Neural progenitor cell (in vitro differentiated cells): ENCODE measurements at regions not wholly inside any gene's neighbourhood (a gene's known extent, or its start where the extent isn't known, plus 50 kb on each side); places are given as distances from the start of the nearest gene placed in this dataset.

ENCODE experiments used
- EZH2 ChIP-seq: fragments of 200-600 bp; sonication (generic); IDR thresholded peaks from 2 replicates; pipeline ENCODE4 v1.6.1; 2017; ENCODE audit warnings: antibody characterized with exemption, mild to moderate bottlenecking, moderate library complexity
- EZH2phosphoT487 ChIP-seq: fragments of 200-600 bp; sonication (generic); IDR thresholded peaks from 2 replicates; pipeline ENCODE4 v1.6.1; 2017; ENCODE audit warnings: antibody characterized with exemption
- TF ChIP-seq, protein P1 (sequence below): fragments of 200-600 bp; sonication (generic); IDR thresholded peaks from 2 replicates; pipeline ENCODE4 v1.5.1; 2017; ENCODE audit warnings: antibody characterized with exemption, mild to moderate bottlenecking

DNA sequence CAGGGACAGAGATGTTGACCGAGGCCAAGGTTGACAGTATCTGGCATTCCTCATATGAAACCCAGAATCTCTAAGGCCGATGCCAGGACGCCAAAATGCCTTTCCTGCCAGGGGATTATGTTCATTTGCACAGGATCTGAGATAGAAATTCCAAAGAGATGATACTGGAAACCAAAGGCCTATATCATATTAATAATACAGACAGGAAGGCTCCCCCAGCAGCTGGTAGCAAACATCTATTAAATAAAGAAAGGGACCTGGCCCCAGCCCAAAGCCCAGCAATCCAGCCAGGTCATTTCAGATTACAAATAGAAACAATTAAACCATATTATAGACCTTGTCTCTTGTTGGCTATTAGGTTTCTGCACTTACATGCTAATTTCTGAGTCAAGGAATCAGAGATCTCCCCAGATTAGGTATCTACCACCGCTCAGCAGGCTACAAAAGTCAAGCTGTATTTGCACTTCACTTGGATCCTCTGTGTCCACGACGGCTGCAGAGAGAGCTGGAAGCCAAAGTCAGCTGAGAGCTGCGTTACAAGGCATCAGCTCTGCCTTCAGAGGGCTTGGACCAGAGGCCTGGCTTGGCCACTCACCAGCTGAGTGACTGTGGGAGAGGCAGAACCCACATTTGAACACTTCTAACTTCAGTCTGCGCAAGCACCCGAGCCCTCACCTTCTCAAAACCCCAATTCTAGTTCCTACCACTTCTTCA, 269.3 kb upstream of the SIX2 start:
- TF ChIP-seq, protein P1, sequence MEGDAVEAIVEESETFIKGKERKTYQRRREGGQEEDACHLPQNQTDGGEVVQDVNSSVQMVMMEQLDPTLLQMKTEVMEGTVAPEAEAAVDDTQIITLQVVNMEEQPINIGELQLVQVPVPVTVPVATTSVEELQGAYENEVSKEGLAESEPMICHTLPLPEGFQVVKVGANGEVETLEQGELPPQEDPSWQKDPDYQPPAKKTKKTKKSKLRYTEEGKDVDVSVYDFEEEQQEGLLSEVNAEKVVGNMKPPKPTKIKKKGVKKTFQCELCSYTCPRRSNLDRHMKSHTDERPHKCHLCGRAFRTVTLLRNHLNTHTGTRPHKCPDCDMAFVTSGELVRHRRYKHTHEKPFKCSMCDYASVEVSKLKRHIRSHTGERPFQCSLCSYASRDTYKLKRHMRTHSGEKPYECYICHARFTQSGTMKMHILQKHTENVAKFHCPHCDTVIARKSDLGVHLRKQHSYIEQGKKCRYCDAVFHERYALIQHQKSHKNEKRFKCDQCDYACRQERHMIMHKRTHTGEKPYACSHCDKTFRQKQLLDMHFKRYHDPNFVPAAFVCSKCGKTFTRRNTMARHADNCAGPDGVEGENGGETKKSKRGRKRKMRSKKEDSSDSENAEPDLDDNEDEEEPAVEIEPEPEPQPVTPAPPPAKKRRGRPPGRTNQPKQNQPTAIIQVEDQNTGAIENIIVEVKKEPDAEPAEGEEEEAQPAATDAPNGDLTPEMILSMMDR: no peak
- TF ChIP-seq EZH2phosphoT487 (no peak), EZH2 (no peak)
